ENCODE measurements at regions not wholly inside any gene's neighbourhood (a gene's known extent, or its start where the extent isn't known, plus 50 kb on each side); places are given as distances from the start of the nearest gene placed in this dataset.

DNA sequence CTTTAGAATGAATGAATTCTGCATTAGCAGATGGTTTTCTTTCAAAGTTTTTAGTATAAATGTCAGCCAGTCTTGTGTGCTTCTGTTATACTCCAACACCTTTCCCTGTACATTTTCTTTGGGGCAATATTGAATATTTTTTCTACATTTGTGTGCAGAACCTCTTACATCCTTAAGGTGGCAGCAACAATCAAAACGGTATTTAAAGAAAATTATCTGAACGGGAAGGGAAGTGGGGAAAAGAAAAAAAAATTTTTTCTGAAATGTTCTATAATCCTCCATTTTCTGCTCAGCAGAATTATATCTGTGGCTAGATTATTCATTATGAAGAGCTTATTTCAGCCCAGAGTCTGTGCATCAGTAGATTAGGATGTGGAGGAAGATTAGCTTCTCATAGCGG, 347.3 kb upstream of the RAG2 start:
- no peak for DNase-seq
- intact Hi-C loops (cut with DNase I) = no loop called here
- TF ChIP-seq EP300 (IDR thresholded peaks at IDR 0.05) = no peak
- no peak for TF ChIP-seq POLR2A (IDR thresholded peaks at IDR 0.05)
- TF ChIP-seq, protein P1, sequence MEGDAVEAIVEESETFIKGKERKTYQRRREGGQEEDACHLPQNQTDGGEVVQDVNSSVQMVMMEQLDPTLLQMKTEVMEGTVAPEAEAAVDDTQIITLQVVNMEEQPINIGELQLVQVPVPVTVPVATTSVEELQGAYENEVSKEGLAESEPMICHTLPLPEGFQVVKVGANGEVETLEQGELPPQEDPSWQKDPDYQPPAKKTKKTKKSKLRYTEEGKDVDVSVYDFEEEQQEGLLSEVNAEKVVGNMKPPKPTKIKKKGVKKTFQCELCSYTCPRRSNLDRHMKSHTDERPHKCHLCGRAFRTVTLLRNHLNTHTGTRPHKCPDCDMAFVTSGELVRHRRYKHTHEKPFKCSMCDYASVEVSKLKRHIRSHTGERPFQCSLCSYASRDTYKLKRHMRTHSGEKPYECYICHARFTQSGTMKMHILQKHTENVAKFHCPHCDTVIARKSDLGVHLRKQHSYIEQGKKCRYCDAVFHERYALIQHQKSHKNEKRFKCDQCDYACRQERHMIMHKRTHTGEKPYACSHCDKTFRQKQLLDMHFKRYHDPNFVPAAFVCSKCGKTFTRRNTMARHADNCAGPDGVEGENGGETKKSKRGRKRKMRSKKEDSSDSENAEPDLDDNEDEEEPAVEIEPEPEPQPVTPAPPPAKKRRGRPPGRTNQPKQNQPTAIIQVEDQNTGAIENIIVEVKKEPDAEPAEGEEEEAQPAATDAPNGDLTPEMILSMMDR (IDR thresholded peaks at IDR 0.05) = no peak
- Histone ChIP-seq H3K4me1 (ENCODE audit: insufficient read depth) (no peaks in the 10 kb centered on the region), H3K27me3 (no peaks in the 10 kb centered on the region), H3K36me3 (no peaks in the 10 kb centered on the region), H3K4me3 (no peak overlapping the region), H3K27ac (no peak overlapping the region), H3K9me3 (no peaks in the 10 kb centered on the region)
- WGBS, 3 donors = 33 to 40% (median 39%) methylated on average over 3 of the region's 3 CpGs

DNA sequence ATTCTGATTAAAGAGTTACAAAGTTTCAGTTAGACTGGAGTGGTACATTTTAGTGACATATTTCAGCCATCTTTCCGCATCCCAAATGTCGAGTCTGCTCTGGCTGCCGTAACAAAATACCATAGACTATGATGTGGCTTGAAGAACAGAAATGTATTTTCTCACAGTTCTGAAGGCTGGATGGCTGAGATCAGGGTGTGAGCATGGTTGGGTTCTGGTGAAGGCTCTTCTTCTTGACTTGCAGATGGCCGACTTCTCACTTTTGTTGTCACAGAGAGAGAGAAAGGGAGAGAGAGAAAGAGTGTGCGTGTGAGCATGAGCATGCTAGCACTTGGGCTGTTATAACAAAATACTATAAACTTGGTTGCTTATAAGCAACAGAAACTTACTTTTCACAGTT, 335.4 kb upstream of the RAG2 start:
- no peaks in the 10 kb centered on the region for H3K36me3 ChIP-seq
- 91 to 94% (median 93%) methylated on average over 5 of the region's 5 CpGs for WGBS, 3 donors
- H3K4me1 ChIP-seq (ENCODE audit: insufficient read depth) = no peaks in the 10 kb centered on the region
- H3K27me3 ChIP-seq = no peaks in the 10 kb centered on the region
- H3K4me3 ChIP-seq = no peak overlapping the region
- H3K27ac ChIP-seq = no peak overlapping the region
- H3K9me3 ChIP-seq = no peaks in the 10 kb centered on the region
- TF ChIP-seq EP300 (IDR thresholded peaks at IDR 0.05) = no peak
- TF ChIP-seq POLR2A (IDR thresholded peaks at IDR 0.05) = no peak
- TF ChIP-seq, protein P1 (IDR thresholded peaks at IDR 0.05) = no peak
- intact Hi-C loops (cut with DNase I) = no loop called here
- DNase-seq = no peak

DNA sequence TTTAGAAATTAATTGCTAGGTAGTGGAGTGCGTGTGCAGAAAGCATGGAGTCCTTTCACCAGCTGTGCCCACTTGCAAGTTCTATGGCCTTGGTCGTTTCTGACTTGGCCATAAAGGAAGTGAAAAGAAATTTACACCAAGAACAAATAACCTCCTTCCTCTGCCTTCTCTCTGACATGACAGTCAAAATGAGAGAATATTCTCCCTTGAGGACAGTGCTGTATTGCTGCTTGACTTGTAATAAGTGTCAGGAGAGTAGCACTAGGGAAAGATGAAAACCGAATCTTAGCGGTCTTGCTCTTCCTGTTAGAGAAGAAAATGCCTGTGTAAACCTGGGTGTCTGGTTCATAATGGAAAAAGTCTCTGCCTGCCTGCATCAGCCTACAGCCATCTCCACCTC, 333.1 kb upstream of the RAG2 start:
- Histone ChIP-seq H3K9me3 (no peaks in the 10 kb centered on the region), H3K4me1 (ENCODE audit: insufficient read depth) (no peaks in the 10 kb centered on the region), H3K27ac (no peak overlapping the region), H3K36me3 (no peaks in the 10 kb centered on the region), H3K4me3 (no peak overlapping the region), H3K27me3 (no peaks in the 10 kb centered on the region)
- no peak for DNase-seq
- WGBS, 3 donors = 82 to 85% (median 83%) methylated on average over 4 of the region's 4 CpGs
- TF ChIP-seq POLR2A (IDR thresholded peaks at IDR 0.05) (no peak), EP300 (IDR thresholded peaks at IDR 0.05) (no peak)
- TF ChIP-seq, protein P1 (IDR thresholded peaks at IDR 0.05) = no peak
- intact Hi-C loops (cut with DNase I) = no loop called here

DNA sequence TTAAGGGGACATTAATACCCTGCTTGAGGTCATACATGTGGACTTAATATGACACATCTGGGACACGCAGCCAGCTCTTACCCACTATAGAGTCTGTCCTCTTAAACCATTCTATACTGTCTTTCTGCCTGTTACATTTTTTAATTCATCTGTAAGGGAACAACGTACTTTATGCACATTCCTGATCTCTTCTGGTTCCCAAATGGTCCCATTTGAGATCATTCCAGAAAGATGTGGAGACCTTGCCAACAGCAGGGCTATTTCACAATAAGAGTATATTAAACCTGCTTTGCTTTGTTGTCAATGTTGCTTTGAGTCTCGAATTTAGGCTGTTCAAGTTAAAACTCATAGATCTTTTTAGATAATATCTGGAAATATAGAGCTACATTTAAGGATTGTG, 332.2 kb upstream of the RAG2 start:
- H3K27ac ChIP-seq = no peak overlapping the region
- H3K4me1 ChIP-seq (ENCODE audit: insufficient read depth) = no peaks in the 10 kb centered on the region
- no peak overlapping the region for H3K4me3 ChIP-seq
- no peaks in the 10 kb centered on the region for H3K9me3 ChIP-seq
- 60 to 71% (median 71%) methylated on average over 3 of the region's 3 CpGs for WGBS, 3 donors
- no peaks in the 10 kb centered on the region for H3K27me3 ChIP-seq
- intact Hi-C loops (cut with DNase I) = no loop called here
- no peaks in the 10 kb centered on the region for H3K36me3 ChIP-seq
- TF ChIP-seq POLR2A (IDR thresholded peaks at IDR 0.05) (no peak), EP300 (IDR thresholded peaks at IDR 0.05) (no peak)
- TF ChIP-seq, protein P1 (IDR thresholded peaks at IDR 0.05) = no peak
- no peak for DNase-seq

DNA sequence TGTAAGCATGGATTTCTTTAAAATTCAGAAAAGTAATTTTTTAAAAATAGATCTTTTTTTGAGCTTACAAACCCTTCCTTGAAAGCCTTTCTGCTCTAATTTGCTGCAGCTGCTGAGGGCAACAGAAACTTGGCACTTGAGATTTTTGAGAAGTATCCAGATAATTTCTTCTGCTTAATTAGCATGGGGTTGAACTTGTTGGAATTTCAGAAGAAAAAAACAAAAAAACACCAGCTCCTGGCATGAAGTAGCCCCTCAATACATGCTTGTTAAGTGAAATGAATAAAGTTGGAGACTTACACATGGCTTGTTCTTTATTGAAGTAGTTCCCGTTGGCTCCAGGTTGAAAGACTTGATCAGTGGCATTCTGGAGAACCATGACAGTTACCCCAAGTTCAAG, 331.4 kb upstream of the RAG2 start:
- Histone ChIP-seq H3K4me1 (ENCODE audit: insufficient read depth) (no peaks in the 10 kb centered on the region), H3K27ac (no peak overlapping the region), H3K9me3 (no peaks in the 10 kb centered on the region), H3K27me3 (no peaks in the 10 kb centered on the region), H3K36me3 (no peaks in the 10 kb centered on the region), H3K4me3 (no peak overlapping the region)
- DNase-seq = no peak
- intact Hi-C loops (cut with DNase I) = no loop called here
- TF ChIP-seq POLR2A (IDR thresholded peaks at IDR 0.05) (no peak), EP300 (IDR thresholded peaks at IDR 0.05) (no peak)
- TF ChIP-seq, protein P1 (IDR thresholded peaks at IDR 0.05) = no peak
- WGBS, 3 donors = 46 to 68% (median 62%) methylated on average over 1 of the region's 1 CpG

Data from ovary (tissue), 7 donors.